HG03439 (cell line): ENCODE measurements at regions not wholly inside any gene's neighbourhood (a gene's known extent, or its start where the extent isn't known, plus 50 kb on each side); places are given as distances from the start of the nearest gene placed in this dataset.

ENCODE experiments used
- ATAC-seq: cut with Tn5 transposase; IDR thresholded peaks from one replicate; pipeline ENCODE4 v1.9.1; 2021; ENCODE audit warnings: mild to moderate bottlenecking, moderate library complexity; ENCODE audit not compliant: unreplicated experiment

GRCh38 chr4:18935659-18936345, 914.2 kb upstream of the LCORL start:
- ATAC-seq, result no peak

- ATAC-seq, result no peak
Observed at GRCh38 chr4:18934197-18934596, 912.6 kb upstream of the LCORL start.

- ATAC-seq, result no peak
Observed at GRCh38 chr4:18932730-18933339, 911.3 kb upstream of the LCORL start.

- ATAC-seq, result no peak
Observed at GRCh38 chr4:18931643-18932377, 910.3 kb upstream of the LCORL start.

GRCh38 chr4:18930487-18930886, 908.9 kb upstream of the LCORL start:
- ATAC-seq, result no peak

GRCh38 chr4:18923496-18924161, 902.1 kb upstream of the LCORL start:
- no peak for ATAC-seq

GRCh38 chr4:18917689-18918088, 896.1 kb upstream of the LCORL start:
- ATAC-seq, result no peak

GRCh38 chr4:18914182-18914581, 892.6 kb upstream of the LCORL start:
- no peak for ATAC-seq

GRCh38 chr4:18894928-18895327, 873.4 kb upstream of the LCORL start:
- ATAC-seq, result no peak

- ATAC-seq, result no peak
Observed at GRCh38 chr4:18882468-18882867, 860.9 kb upstream of the LCORL start.

- ATAC-seq, result no peak
Observed at GRCh38 chr4:18881556-18881955, 860.0 kb upstream of the LCORL start.

- ATAC-seq, result no peak
Observed at GRCh38 chr4:18880871-18881270, 859.3 kb upstream of the LCORL start.

GRCh38 chr4:18878561-18878960, 857.0 kb upstream of the LCORL start:
- ATAC-seq, result no peak

GRCh38 chr4:18869166-18869565, 847.6 kb upstream of the LCORL start:
- no peak for ATAC-seq

GRCh38 chr4:18860836-18861530, 839.4 kb upstream of the LCORL start:
- ATAC-seq, result no peak

GRCh38 chr4:18859468-18859867, 837.9 kb upstream of the LCORL start:
- ATAC-seq, result no peak

GRCh38 chr4:18858229-18858922, 836.8 kb upstream of the LCORL start:
- ATAC-seq, result no peak

- ATAC-seq, result no peak
Observed at GRCh38 chr4:18850867-18851266, 829.3 kb upstream of the LCORL start.

- no peak for ATAC-seq
Observed at GRCh38 chr4:18847249-18847890, 825.8 kb upstream of the LCORL start.

- ATAC-seq, result no peak
Observed at GRCh38 chr4:18846313-18846712, 824.8 kb upstream of the LCORL start.
